Ovary (tissue), 3 donors: ENCODE measurements at regions not wholly inside any gene's neighbourhood (a gene's known extent, or its start where the extent isn't known, plus 50 kb on each side); places are given as distances from the start of the nearest gene placed in this dataset.

Source experiments
- CTCF ChIP-seq, 3 donors: fragments of 450-650 bp in 2 of 3; fragments of 200-600 bp in 1 of 3; IDR thresholded peaks; one replicate each; pipeline versions ENCODE4 v1.5.1 to v1.8.0; 2016 to 2022; ENCODE audit warnings: antibody characterized with exemption in 3 of 3, mild to moderate bottlenecking in 1 of 3
- EP300 ChIP-seq: sonication (generic); formaldehyde crosslinking; IDR thresholded peaks from one replicate; pipeline ENCODE4 v1.6.1; 2017; ENCODE audit warnings: antibody characterized with exemption
- POLR2A ChIP-seq: fragments of 450-650 bp; IDR thresholded peaks from one replicate; pipeline ENCODE4 v1.6.1; 2017; ENCODE audit warnings: antibody characterized with exemption, mild to moderate bottlenecking, moderate library complexity
- donor health status: DM: no; HTN: no; CAD: no.

- TF ChIP-seq POLR2A (no peak), CTCF (IDR thresholded peaks at IDR 0.05) (no peak), EP300 (no peak)
Observed at GRCh38 chr3:154023148-154023547, 98.0 kb upstream of the ARHGEF26 start.
